CD4-positive, alpha-beta T cell treated with Interleukin-2 at 100 ng/mL for 4 hours (primary cell): ENCODE measurements at regions not wholly inside any gene's neighbourhood (a gene's known extent, or its start where the extent isn't known, plus 50 kb on each side); places are given as distances from the start of the nearest gene placed in this dataset.

ENCODE experiments used
- DNase-seq: peaks from one replicate; pipeline ENCODE4 v3.0.0-alpha.2; 2020; ENCODE audit warnings: low spot score

DNA sequence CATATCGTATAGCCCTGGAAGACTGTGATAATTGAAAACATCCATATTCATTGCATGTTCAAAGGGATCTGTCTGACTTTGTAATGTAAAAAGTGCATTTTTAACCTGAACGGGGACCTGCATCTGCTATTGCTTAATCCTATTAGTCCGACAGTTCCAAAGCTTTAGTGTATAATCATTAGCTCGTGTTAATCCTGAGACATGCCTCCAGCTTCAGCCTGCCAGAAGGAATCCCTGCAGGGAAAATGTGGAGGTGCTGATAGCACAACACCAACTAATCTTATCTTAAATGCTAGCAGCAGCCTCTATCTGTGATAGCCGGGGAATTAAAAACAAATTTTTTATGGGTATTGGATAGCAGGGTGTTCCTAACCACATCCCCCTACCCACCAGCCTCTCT lies 495.2 kb downstream of the TLE4 start:
- DNase-seq, result no peak

DNA sequence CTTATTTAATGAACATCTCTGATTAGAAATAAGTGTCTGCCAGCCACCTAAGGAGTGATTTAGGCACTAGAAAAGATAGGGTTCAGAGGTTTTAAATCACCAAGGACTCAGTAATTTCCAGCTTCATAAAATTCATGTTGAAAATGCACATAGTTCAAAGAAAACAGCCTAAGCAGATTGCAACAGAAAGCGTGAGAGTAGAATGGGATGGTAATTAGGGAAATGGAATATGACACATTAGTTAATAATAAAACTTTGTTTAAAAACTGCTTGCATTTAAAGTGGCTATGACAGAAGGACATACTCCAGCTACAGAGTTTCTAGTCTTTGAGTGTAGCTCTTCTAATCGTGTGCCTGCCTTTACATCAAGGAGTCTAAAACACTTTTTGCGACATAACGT lies 490.8 kb downstream of the TLE4 start:
- DNase-seq, result no peak

- DNase-seq, result no peak
These were observed 490.2 kb downstream of the TLE4 start for GRCh38 chr9:80061940-80062339.

DNA sequence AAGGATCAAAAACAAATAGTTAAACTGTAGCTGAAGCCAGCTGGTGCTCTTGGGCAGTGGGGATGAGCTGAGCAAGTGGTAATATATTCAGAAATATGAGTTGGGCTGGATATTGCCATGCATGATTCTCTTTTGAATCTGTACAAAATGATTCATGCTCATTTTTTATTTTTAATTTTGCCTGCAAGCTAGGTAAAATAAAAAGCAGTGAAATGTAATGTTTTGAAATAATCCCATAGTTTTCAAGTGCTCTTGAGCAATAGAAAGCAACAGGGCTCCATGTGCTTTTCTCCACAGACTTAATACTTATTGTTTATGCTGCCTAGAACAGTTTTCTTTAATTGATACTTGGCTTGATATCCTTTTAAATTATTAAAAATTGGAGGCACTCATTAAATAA lies 489.3 kb downstream of the TLE4 start:
- no peak for DNase-seq

GRCh38 chr9:80059979-80060378 lies 488.2 kb downstream of the TLE4 start:
- no peak for DNase-seq

DNA sequence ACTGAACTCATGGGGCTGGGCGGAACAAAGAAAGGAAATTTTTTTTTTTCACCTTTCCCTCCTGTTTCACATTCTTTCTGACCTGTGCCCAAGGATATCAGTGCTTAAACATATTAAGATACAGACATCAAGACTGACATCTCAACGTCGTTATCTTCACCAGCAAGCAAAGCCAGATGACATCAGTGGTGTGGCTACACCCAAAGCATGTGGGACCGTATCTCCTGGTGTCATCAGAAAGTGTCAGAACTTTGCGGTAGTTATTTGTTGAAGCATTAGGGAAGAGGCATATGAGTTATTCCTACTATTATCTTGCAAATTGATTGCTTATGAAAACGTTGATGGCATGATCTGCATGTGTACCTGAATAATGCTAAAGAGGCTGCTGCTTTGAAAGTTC lies 487.4 kb downstream of the TLE4 start:
- no peak for DNase-seq

DNA sequence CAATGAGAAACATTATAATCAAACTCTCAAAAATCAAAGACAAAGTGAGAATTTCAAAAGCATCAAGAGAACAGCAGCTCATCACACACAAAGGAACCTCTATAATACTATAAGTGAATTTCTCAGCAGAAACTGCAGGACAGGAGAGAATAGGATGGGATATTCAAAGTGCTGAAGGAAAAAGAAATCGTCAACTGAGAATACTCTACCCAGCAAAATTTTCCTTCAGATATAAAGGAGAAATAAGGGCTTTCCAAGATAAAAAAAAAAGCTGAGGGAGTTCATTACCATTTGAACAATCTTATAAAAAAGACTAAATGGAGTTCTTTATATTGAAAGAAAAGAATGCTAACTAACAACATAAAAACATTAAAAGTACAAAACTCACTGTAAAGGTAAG lies 481.1 kb downstream of the TLE4 start:
- DNase-seq, result no peak

DNA sequence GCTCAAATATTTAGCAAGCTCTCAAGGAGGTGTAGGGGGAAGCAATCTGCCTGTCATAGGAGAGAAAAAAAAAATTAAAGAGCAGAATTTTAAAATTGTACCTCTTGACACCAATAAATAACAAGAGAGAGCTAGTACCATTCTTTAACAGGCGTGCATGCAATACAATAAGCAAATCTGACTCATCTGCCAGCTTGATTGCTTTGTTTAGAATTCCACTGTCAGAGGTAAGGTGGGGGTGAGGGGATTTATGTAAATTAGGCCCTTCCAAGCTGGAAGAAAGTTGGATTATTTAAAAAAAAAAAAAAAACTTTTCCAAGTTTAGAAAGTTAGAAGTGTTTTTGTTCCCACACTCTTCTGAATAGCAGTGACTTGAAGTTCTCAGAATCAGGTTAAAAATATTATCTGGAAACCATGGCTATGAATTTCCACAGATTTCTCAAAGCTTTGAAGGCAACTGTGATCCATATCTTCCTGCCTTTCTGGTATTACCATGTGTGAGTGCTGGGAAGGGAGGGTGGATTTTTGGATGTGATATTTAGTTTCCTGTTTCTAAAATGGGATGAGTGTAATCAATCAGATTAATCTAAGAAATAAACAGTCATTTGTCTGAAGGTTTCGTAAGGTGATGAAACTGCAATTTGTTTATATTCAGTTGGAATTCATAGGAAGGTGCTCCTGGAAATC lies 477.5 kb downstream of the TLE4 start:
- no peak for DNase-seq

GRCh38 chr9:80046481-80046880 lies 474.7 kb downstream of the TLE4 start:
- DNase-seq, result no peak

DNA sequence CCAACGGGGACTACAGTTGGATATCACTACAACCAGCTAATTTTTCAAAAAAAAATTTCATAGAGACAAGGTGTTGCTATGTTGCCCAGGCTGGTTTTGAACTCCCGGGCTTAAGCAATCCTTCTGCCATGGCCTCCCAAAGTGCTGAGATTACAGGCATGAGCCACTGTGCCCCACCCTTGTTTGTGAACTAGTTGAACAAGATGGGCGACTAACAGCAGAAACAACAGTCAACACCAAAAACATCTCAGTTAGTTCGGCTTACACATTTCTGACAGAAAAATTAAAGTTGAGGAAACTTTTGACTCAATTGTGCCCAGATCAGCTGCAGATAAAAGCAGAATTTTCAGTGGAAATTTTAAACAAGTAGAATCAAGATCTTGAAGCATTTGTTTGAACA lies 470.1 kb downstream of the TLE4 start:
- DNase-seq, result no peak

DNA sequence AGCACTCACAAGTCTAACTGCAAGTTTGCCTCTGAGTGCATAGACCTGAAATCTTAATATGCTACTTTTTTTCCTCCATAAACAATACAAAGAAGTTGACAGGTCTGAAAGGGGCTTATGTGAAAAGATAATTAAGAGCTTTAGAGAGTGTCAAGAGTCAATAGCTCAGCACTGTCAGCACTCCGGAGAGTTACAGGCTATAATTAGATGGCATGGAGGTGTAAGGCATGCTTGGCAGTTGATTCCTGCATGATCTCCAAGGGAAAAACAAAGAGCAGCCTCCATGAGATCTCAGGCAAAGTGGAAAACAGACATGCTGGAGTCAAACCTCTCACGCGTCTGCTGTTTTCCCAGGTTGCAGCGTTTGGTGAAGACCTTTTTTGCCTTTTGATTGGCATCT lies 468.7 kb downstream of the TLE4 start:
- DNase-seq, result no peak

DNA sequence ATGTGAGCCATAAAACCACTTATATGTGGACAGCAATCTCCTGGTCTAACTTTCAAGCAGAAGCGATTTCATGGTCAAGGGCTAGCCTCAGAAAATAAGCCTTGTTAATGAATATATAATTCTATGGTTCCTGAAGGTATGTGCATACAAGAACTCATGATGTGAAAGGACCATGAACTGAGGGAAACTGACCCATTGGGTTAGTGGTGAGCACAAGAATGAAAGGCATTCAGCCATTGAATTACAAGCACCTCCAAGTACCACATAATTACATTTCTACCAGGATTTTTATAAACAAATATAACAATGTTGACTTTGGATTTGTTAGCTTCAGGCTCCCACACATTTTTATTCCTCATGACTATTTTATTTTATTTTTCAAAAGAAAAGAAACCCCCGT lies 459.0 kb downstream of the TLE4 start:
- DNase-seq, result no peak

DNA sequence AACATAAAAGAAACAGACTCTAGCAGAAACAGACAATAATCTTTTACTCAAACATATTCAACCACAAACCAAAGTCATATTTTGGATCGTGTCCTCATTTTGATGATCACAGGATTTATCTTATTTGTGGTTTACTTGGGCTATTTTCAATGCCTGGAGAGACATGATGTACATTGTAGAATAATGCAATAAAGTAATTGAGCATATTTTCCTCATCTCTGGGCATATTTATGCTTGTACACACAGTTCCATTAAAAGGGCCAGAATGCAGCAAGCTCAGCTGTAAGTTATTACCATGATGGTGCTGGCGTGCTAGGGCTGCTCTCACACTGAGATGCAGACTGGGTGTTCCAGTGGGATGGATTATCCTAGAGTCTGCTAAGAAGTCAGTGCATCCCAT lies 456.7 kb downstream of the TLE4 start:
- DNase-seq, result no peak

DNA sequence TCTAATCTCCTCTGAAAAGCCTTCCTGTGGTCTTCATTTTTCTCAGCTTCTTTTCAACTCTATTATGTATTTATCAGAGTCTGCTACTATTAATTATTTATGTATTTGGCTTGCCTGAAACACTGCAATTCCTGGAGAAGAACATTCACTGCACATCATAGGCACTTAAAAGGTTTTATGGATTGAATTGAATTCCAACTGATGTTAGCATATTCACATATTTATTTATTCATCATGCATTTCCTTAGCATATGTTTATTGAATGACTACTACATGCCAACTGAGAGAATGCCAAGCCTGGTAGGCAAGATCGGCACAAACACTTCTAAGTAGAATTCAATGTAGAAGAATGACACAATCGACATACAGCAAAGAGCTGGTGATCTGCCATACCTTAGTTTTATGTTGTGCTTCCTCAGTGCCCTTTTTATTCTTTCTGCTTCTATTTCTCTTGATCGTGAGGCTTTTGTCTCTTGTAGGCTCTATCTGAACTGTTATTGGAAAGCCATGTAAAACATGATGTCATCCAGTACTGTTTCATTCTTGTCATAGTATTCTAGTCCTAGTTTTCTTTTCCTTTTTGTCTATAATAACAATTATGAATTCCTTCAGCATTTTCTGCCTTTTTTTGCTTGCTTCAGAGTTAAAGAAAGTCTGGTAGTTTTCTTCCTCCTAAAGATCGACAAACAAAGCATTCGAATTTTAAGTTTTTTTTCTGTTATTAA lies 454.2 kb downstream of the TLE4 start:
- no peak for DNase-seq

DNA sequence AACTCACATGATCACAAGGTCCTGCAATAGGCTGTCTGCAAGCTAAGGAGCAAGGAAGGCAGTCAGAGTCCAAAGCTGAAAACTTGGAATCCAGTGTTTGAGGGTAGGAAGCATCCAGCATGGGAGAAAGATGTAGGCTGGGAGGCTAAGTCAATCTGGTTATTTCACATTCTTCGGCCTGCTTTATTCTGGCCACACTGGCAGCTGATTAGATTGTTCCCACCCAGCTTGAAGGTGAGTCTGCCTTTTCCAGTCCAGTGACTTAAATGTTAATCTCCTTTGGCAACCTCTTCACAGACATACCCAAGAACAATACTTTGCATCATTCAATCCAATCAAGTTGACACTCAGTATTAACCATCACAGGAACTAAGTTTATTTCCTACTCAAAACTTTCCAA lies 453.4 kb downstream of the TLE4 start:
- no peak for DNase-seq

- DNase-seq, result no peak
These were observed 448.8 kb downstream of the TLE4 start for GRCh38 chr9:80020530-80020929.

DNA sequence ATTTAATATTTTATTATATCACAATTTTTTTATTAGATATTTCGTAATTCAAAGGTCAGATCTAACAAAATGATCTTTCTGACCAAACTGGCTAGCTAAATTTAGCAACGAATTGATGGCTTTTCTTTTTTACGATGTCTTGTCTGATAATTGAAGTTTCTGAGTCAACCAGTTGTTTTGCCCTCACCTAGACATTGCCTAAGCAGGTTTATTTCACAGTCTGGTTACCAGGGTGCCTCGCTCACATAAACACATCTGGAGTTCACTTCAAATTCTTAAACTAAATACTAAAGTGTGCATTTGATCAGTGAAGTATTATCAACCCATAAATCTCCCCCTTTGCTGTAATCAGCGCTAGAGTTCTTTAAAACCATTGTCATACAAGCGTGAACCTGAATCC lies 448.3 kb downstream of the TLE4 start:
- DNase-seq, result no peak

DNA sequence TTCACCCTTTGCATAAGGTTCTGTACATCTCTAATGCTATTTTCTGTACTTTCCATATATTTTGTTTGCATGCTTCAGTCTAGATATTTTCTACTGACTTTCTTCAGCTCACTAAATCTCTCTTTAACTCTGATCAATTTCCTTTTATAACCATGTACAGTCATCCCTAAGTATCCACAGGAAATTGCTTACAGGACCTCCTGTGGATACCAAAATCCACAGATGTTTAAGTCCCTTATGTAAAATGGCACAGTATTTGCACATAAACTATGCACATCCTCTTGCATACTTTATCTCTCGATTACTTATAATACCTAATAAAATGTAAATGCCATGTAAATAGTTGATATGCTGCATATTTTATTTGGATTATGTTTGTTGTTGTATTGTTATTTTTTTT lies 442.1 kb downstream of the TLE4 start:
- no peak for DNase-seq

DNA sequence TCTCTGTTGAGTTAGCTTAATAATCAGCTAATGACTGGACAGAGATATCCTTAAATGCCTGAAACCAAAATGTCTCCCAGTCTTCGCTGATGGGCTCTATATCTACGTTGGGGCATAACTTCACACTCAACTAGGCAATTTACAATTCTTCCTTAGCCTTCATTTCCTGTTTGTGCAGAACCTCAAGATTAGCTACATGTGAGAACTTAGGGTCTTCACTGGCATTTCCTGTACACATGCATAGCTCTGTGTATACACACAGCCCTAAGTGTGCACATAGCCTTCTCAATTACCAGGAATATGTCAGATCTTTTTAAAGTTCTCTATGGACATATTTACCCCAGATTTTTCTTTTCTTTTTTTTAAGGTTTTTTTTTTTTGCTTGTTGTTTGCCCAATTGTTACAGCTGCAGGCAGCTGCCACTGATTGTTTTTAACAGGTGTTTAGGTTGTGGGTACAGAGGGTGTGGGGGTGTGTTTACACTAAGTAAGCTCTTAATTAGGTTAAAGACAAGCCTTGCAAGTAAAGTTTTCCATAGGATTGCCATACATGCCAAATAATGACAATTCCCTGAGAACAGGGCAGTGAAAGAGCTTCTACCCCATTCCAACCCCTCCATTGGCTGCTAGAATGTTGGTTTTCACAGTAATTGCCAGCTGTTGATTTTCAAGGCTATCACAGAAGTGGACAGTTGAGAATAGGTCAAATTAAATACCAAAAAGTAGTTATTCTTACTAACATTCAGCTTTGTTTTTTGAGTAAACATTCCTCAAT lies 441.0 kb downstream of the TLE4 start:
- DNase-seq, result no peak

- DNase-seq, result no peak
These were observed 437.4 kb downstream of the TLE4 start for GRCh38 chr9:80009204-80009603.

- no peak for DNase-seq
These were observed 432.9 kb downstream of the TLE4 start for GRCh38 chr9:80004714-80005113.

DNA sequence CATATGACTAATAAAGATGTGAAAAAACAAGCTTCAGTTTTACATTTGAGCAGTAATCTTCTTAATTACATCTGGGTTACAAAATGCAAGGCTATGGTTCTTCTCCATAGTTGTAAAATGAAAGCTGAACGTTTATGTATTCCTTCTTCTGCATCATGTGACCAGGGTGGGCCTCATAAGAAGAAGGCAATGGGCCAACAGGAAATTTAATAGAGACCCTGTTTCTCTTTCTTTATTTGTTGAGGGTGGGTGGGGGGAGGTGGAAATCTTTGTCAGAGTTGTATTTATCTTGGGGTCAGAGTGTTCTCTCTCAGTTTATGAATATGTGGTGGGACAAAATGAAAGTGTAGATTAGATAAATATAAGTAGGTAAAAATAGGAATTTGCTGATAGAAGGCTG lies 418.8 kb downstream of the TLE4 start:
- DNase-seq, result no peak

DNA sequence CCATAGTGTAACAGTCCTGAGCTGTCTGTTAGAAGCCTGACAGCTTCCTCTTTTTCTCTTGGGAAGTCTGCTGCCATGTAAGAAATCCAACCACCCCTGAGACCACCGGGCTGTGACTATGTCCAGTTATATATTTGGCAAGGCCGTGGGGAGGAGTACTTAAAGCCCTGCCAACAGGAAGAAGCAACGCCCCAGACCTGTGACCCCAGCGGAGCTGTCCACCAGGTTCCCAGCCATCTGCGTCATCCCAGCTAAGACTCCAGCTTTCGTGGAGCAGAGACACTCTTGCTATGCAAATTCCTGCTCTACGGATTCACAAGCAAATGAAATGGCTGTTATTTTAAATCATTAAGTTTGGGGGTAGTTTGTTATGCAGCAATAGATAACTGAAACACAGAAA lies 417.3 kb downstream of the TLE4 start:
- DNase-seq, result no peak
